ENCODE measurements at regions not wholly inside any gene's neighbourhood (a gene's known extent, or its start where the extent isn't known, plus 50 kb on each side); places are given as distances from the start of the nearest gene placed in this dataset.

DNA sequence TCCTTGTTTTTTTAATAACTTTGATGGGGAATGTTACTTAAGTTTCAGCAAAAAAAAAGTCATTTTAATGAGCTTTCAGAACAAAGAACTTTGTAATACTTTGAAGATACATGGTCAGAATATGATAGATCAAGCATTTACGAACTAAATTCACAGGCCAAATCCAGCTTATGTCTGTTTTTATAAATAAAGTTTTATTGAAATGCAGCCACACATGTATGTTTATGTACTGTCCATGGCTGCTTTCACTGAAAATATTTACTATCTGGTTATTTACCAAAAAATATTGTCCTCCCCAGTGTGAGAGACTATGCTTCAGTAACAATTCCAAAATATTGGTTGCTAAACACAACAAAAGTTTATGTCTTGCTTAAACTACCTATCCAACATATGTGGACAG lies 366.7 kb downstream of the PIK3R1 start:
- no TSS peak for BruUV-seq (replicated peaks)
- no peaks in the 10 kb centered on the region for H3K4me1 ChIP-seq (ENCODE audit: insufficient read depth, low read length, poor library complexity, severe bottlenecking)
- TF ChIP-seq, protein P1, sequence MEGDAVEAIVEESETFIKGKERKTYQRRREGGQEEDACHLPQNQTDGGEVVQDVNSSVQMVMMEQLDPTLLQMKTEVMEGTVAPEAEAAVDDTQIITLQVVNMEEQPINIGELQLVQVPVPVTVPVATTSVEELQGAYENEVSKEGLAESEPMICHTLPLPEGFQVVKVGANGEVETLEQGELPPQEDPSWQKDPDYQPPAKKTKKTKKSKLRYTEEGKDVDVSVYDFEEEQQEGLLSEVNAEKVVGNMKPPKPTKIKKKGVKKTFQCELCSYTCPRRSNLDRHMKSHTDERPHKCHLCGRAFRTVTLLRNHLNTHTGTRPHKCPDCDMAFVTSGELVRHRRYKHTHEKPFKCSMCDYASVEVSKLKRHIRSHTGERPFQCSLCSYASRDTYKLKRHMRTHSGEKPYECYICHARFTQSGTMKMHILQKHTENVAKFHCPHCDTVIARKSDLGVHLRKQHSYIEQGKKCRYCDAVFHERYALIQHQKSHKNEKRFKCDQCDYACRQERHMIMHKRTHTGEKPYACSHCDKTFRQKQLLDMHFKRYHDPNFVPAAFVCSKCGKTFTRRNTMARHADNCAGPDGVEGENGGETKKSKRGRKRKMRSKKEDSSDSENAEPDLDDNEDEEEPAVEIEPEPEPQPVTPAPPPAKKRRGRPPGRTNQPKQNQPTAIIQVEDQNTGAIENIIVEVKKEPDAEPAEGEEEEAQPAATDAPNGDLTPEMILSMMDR (conservative IDR thresholded peaks at IDR 0.05; ENCODE audit: low read depth, low read length) = no peak
- no peak for TF ChIP-seq EZH2 (IDR thresholded peaks at IDR 0.05; ENCODE audit: borderline replicate concordance, low read depth, low read length, poor library complexity, severe bottlenecking)
- no peak overlapping the region for H3K27ac ChIP-seq (ENCODE audit: low read depth, low read length, poor library complexity, severe bottlenecking)
- intact Hi-C loops (cut with micrococcal nuclease; ENCODE audit: unreplicated experiment) = no loop called here
- CTCF ChIA-PET = no interaction called here
- DNase-seq (ENCODE audit: low spot score) = no peak
- no peaks in the 10 kb centered on the region for H3K36me3 ChIP-seq (ENCODE audit: insufficient read depth, low read length, poor library complexity, severe bottlenecking)
- POLR2A ChIA-PET (ENCODE audit: low non-redundant PET) = interaction anchor here (0.6 kb wide), 1 partner anchor 345 kb away, joined by 4 read pairs; no protein-coding TSS in a partner anchor
- peaks cover 3% of the 10 kb centered on the region for H3K9me3 ChIP-seq (ENCODE audit: low read depth, low read length, poor library complexity, severe bottlenecking)
- H3K27me3 ChIP-seq (replicated peaks; ENCODE audit: insufficient read depth, low read depth, low read length, poor library complexity) = no peaks in the 10 kb centered on the region
- no peak overlapping the region for H3K4me3 ChIP-seq (ENCODE audit: low read depth, low read length, poor library complexity, severe bottlenecking)

DNA sequence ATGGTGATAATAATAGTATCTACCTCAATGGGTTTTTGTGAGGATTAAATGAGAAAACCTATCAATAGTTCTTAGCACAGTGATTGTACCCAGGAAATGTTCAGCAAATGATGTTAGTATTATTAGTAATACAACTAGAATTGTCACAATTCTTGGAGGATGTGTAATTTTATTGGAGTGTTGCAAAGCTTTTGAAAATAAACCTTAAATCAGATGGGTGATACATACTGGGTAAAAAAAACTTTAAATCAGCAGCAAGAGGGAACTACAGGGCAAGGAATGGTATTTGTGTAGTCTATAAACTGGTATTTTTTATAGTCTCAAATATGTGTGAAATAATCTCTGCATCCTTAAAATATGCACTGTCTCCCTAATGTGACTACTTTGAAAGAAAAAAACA lies 371.6 kb downstream of the PIK3R1 start:
- ChIA-PET POLR2A (ENCODE audit: low non-redundant PET) (no interaction called here), CTCF (no interaction called here)
- Histone ChIP-seq H3K27ac (ENCODE audit: low read depth, low read length, poor library complexity, severe bottlenecking) (no peak overlapping the region), H3K9me3 (ENCODE audit: low read depth, low read length, poor library complexity, severe bottlenecking) (no peaks in the 10 kb centered on the region), H3K36me3 (ENCODE audit: insufficient read depth, low read length, poor library complexity, severe bottlenecking) (no peaks in the 10 kb centered on the region), H3K27me3 (replicated peaks; ENCODE audit: insufficient read depth, low read depth, low read length, poor library complexity) (no peaks in the 10 kb centered on the region), H3K4me1 (ENCODE audit: insufficient read depth, low read length, poor library complexity, severe bottlenecking) (no peaks in the 10 kb centered on the region), H3K4me3 (ENCODE audit: low read depth, low read length, poor library complexity, severe bottlenecking) (no peak overlapping the region)
- no peak for TF ChIP-seq EZH2 (IDR thresholded peaks at IDR 0.05; ENCODE audit: borderline replicate concordance, low read depth, low read length, poor library complexity, severe bottlenecking)
- TF ChIP-seq, protein P1 (conservative IDR thresholded peaks at IDR 0.05; ENCODE audit: low read depth, low read length) = no peak
- no TSS peak for BruUV-seq (replicated peaks)
- intact Hi-C loops (cut with micrococcal nuclease; ENCODE audit: unreplicated experiment) = no loop called here
- no peak for DNase-seq (ENCODE audit: low spot score)

GRCh38 chr5:68591850-68592249 lies 376.3 kb downstream of the PIK3R1 start:
- TF ChIP-seq, protein P1 (conservative IDR thresholded peaks at IDR 0.05; ENCODE audit: low read depth, low read length) = no peak
- no peak for TF ChIP-seq EZH2 (IDR thresholded peaks at IDR 0.05; ENCODE audit: borderline replicate concordance, low read depth, low read length, poor library complexity, severe bottlenecking)
- intact Hi-C loops (cut with micrococcal nuclease; ENCODE audit: unreplicated experiment) = no loop called here
- CTCF ChIA-PET = no interaction called here

More at GRCh38 chr5:68591850-68592249, 376.3 kb downstream of the PIK3R1 start:
- Histone ChIP-seq H3K4me3 (ENCODE audit: low read depth, low read length, poor library complexity, severe bottlenecking) (no peak overlapping the region), H3K27me3 (replicated peaks; ENCODE audit: insufficient read depth, low read depth, low read length, poor library complexity) (no peaks in the 10 kb centered on the region), H3K4me1 (ENCODE audit: insufficient read depth, low read length, poor library complexity, severe bottlenecking) (no peaks in the 10 kb centered on the region), H3K9me3 (ENCODE audit: low read depth, low read length, poor library complexity, severe bottlenecking) (no peaks in the 10 kb centered on the region), H3K27ac (ENCODE audit: low read depth, low read length, poor library complexity, severe bottlenecking) (no peak overlapping the region), H3K36me3 (ENCODE audit: insufficient read depth, low read length, poor library complexity, severe bottlenecking) (no peaks in the 10 kb centered on the region)
- POLR2A ChIA-PET (ENCODE audit: low non-redundant PET) = no interaction called here
- DNase-seq (ENCODE audit: low spot score) = no peak
- BruUV-seq (replicated peaks) = no TSS peak

Data from A673 (cell line).